Peyer's patch (tissue), 4 donors: ENCODE measurements at regions not wholly inside any gene's neighbourhood (a gene's known extent, or its start where the extent isn't known, plus 50 kb on each side); places are given as distances from the start of the nearest gene placed in this dataset.

Source experiments
- POLR2A ChIP-seq, 2 donors: fragments of 450-650 bp; IDR thresholded peaks; one replicate each; pipeline ENCODE4 v1.5.1; 2017; ENCODE audit warnings: antibody characterized with exemption in 2 of 2, mild to moderate bottlenecking in 2 of 2, moderate library complexity in 2 of 2
- TF ChIP-seq, protein P1 (sequence below), 6 experiments: fragments of 450-650 bp in 4 of 6; fragments of 200-600 bp in 2 of 6; sonication (generic) in 1 of 6; IDR thresholded peaks; one replicate each; pipeline ENCODE4 v1.5.1; 2017 to 2019; ENCODE audit warnings: antibody characterized with exemption in 6 of 6, mild to moderate bottlenecking in 3 of 6, moderate library complexity in 1 of 6

- TF ChIP-seq, protein P1, sequence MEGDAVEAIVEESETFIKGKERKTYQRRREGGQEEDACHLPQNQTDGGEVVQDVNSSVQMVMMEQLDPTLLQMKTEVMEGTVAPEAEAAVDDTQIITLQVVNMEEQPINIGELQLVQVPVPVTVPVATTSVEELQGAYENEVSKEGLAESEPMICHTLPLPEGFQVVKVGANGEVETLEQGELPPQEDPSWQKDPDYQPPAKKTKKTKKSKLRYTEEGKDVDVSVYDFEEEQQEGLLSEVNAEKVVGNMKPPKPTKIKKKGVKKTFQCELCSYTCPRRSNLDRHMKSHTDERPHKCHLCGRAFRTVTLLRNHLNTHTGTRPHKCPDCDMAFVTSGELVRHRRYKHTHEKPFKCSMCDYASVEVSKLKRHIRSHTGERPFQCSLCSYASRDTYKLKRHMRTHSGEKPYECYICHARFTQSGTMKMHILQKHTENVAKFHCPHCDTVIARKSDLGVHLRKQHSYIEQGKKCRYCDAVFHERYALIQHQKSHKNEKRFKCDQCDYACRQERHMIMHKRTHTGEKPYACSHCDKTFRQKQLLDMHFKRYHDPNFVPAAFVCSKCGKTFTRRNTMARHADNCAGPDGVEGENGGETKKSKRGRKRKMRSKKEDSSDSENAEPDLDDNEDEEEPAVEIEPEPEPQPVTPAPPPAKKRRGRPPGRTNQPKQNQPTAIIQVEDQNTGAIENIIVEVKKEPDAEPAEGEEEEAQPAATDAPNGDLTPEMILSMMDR (IDR thresholded peaks at IDR 0.05) = no peak
- TF ChIP-seq POLR2A (IDR thresholded peaks at IDR 0.05) = no peak
Observed at GRCh38 chr1:14267991-14268390, 330.5 kb upstream of the KAZN start.
